ENCODE measurements at regions not wholly inside any gene's neighbourhood (a gene's known extent, or its start where the extent isn't known, plus 50 kb on each side); places are given as distances from the start of the nearest gene placed in this dataset.
"Not testable (repeated sequence)": the region's sequence is repeated elsewhere in the genome, so short reads cannot be mapped to it uniquely, and the experiment has no call there.

DNA sequence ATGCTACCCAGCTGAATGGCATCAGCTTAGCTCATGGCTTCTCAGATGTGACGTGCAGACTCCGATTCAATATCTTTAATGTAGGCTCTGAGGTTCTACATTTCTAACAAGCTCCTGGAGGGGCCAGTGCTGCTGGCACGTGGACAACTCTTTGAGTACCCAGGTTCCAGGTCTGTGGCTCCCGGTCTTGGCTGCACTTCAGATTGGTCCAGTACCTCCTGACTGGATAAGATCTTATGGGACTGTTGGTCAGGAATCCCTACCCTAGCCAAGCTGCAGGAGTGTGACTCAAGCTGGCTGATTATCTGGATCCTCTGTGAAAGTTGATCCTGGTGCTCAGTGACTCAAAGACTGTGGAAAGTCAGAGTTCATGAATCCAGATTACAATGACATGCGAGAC lies 222.1 kb downstream of the ANKRD30B start:
- no peak for DNase-seq (ENCODE audit: low spot score)
- H3K36me3 Mint-ChIP-seq (ENCODE audit: low read depth, unreplicated experiment): peaks cover 22% of the 10 kb centered on the region
- H3K4me1 Mint-ChIP-seq (ENCODE audit: unreplicated experiment): peaks cover 12% of the 10 kb centered on the region
- H3K9me3 Mint-ChIP-seq (ENCODE audit: unreplicated experiment): peaks cover 13% of the 10 kb centered on the region
- no peak overlapping the region for H3K27ac Mint-ChIP-seq (ENCODE audit: unreplicated experiment)
- H3K4me3 Mint-ChIP-seq (ENCODE audit: unreplicated experiment): no peak overlapping the region
- TF ChIP-seq CTCF (IDR thresholded peaks at IDR 0.05; ENCODE audit: unreplicated experiment): no peak
- peaks cover 12% of the 10 kb centered on the region for H3K27me3 Mint-ChIP-seq (ENCODE audit: unreplicated experiment)

- peaks cover 11% of the 10 kb centered on the region for H3K9me3 Mint-ChIP-seq (ENCODE audit: unreplicated experiment)
- no peak overlapping the region for H3K27ac Mint-ChIP-seq (ENCODE audit: unreplicated experiment)
- DNase-seq (ENCODE audit: low spot score): no peak
- TF ChIP-seq CTCF (IDR thresholded peaks at IDR 0.05; ENCODE audit: unreplicated experiment): no peak
- H3K27me3 Mint-ChIP-seq (ENCODE audit: unreplicated experiment): peaks cover 10% of the 10 kb centered on the region
- H3K4me1 Mint-ChIP-seq (ENCODE audit: unreplicated experiment): peaks cover 12% of the 10 kb centered on the region
- no peak overlapping the region for H3K4me3 Mint-ChIP-seq (ENCODE audit: unreplicated experiment)
- H3K36me3 Mint-ChIP-seq (ENCODE audit: low read depth, unreplicated experiment): peaks cover 27% of the 10 kb centered on the region
Measured at GRCh38 chr18:14971461-14972185, 223.7 kb downstream of the ANKRD30B start.

- H3K27ac Mint-ChIP-seq (ENCODE audit: unreplicated experiment); H3K4me3 Mint-ChIP-seq (ENCODE audit: unreplicated experiment); DNase-seq (ENCODE audit: low spot score): not testable (repeated sequence)
- H3K9me3 Mint-ChIP-seq (ENCODE audit: unreplicated experiment): peaks cover 18% of the 10 kb centered on the region
- H3K4me1 Mint-ChIP-seq (ENCODE audit: unreplicated experiment): peaks cover 26% of the 10 kb centered on the region
- peaks cover 27% of the 10 kb centered on the region for H3K36me3 Mint-ChIP-seq (ENCODE audit: low read depth, unreplicated experiment)
- H3K27me3 Mint-ChIP-seq (ENCODE audit: unreplicated experiment): peaks cover 15% of the 10 kb centered on the region
Measured at GRCh38 chr18:14973421-14973820, 225.4 kb downstream of the ANKRD30B start.

DNA sequence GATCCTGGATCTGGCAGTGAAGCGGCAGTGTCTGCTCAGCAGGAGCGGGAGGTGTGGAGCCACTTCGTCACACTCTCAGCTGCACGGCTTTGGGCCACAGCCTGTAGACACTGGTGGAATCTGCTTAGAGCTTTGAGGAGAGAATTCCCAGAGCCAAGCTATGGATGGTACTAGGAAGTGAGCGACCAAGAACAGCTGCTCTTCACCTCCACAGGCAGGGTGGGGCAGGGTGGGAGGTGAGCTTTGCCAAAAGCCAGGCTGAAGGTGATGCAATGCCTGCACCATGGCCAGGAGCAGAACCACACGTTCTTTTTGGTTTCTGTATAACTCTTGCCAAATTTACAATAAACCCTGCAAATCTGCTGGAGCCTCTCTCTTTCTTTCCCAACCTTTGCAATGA lies 226.1 kb downstream of the ANKRD30B start:
- H3K36me3 Mint-ChIP-seq (ENCODE audit: low read depth, unreplicated experiment): peaks cover 25% of the 10 kb centered on the region
- peaks cover 23% of the 10 kb centered on the region for H3K4me1 Mint-ChIP-seq (ENCODE audit: unreplicated experiment)
- DNase-seq (ENCODE audit: low spot score): no peak
- H3K9me3 Mint-ChIP-seq (ENCODE audit: unreplicated experiment): peaks cover 18% of the 10 kb centered on the region
- no peak overlapping the region for H3K4me3 Mint-ChIP-seq (ENCODE audit: unreplicated experiment)
- no peak overlapping the region for H3K27ac Mint-ChIP-seq (ENCODE audit: unreplicated experiment)
- peaks cover 15% of the 10 kb centered on the region for H3K27me3 Mint-ChIP-seq (ENCODE audit: unreplicated experiment)
- TF ChIP-seq CTCF (IDR thresholded peaks at IDR 0.05; ENCODE audit: unreplicated experiment): no peak

- DNase-seq (ENCODE audit: low spot score): no peak
- peaks cover 22% of the 10 kb centered on the region for H3K36me3 Mint-ChIP-seq (ENCODE audit: low read depth, unreplicated experiment)
- H3K9me3 Mint-ChIP-seq (ENCODE audit: unreplicated experiment): peaks cover 18% of the 10 kb centered on the region
- TF ChIP-seq CTCF (IDR thresholded peaks at IDR 0.05; ENCODE audit: unreplicated experiment): no peak
- H3K27ac Mint-ChIP-seq (ENCODE audit: unreplicated experiment): no peak overlapping the region
- H3K4me3 Mint-ChIP-seq (ENCODE audit: unreplicated experiment): no peak overlapping the region
- H3K4me1 Mint-ChIP-seq (ENCODE audit: unreplicated experiment): peaks cover 20% of the 10 kb centered on the region
- H3K27me3 Mint-ChIP-seq (ENCODE audit: unreplicated experiment): peaks cover 15% of the 10 kb centered on the region
Measured at GRCh38 chr18:14974576-14974975, 226.6 kb downstream of the ANKRD30B start.

All from endothelial cell (in vitro differentiated cells).